ENCODE measurements at regions not wholly inside any gene's neighbourhood (a gene's known extent, or its start where the extent isn't known, plus 50 kb on each side); places are given as distances from the start of the nearest gene placed in this dataset.

DNA sequence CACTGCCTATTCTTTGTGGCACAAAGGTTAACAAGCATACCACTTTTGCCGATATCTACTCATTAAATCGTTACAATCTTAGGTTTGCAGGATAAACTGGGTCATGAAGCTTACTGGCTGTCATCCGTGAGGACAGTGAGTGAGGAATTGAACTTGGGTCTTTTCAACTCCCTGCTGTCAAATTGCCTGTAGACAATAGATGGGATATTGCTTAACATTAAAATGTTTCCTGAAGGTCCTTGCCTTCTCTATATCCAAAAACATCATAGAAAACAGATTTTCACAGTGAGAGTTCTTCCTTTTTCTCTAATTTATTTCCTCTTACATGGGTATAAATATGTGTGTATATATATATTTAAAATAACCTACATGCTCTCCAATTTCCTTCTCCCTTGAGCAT, 257.8 kb downstream of the LMO4 start:
- TF ChIP-seq EP300 (IDR thresholded peaks at IDR 0.05) (no peak), POLR2A (IDR thresholded peaks at IDR 0.05) (no peak)
